ENCODE measurements at regions not wholly inside any gene's neighbourhood (a gene's known extent, or its start where the extent isn't known, plus 50 kb on each side); places are given as distances from the start of the nearest gene placed in this dataset.

- no peak for DNase-seq (ENCODE audit: low read depth in 1 of 2, low spot score in 1 of 2)
- TF ChIP-seq JUND (IDR thresholded peaks at IDR 0.05; ENCODE audit: low read depth) = no peak
- in situ Hi-C loops (cut with HindIII; ENCODE audit: low pct_unique_long_range_greater_than_20kb, low sequenced_read_pairs) = no loop called here
Measured at GRCh38 chr14:44778604-44779003, 183.1 kb downstream of the KLHL28 start.

GRCh38 chr14:44777584-44777983 is 184.2 kb downstream of the KLHL28 start:
- no peak for DNase-seq (ENCODE audit: low read depth in 1 of 2, low spot score in 1 of 2)
- in situ Hi-C loops (cut with HindIII; ENCODE audit: low pct_unique_long_range_greater_than_20kb, low sequenced_read_pairs) = no loop called here
- no peak for TF ChIP-seq JUND (IDR thresholded peaks at IDR 0.05; ENCODE audit: low read depth)

GRCh38 chr14:44775248-44775647 is 186.5 kb downstream of the KLHL28 start:
- in situ Hi-C loops (cut with HindIII; ENCODE audit: low pct_unique_long_range_greater_than_20kb, low sequenced_read_pairs) = no loop called here
- TF ChIP-seq JUND (IDR thresholded peaks at IDR 0.05; ENCODE audit: low read depth) = no peak
- no peak for DNase-seq (ENCODE audit: low read depth in 1 of 2, low spot score in 1 of 2)

GRCh38 chr14:44774396-44774795 is 187.4 kb downstream of the KLHL28 start:
- no peak for DNase-seq (ENCODE audit: low read depth in 1 of 2, low spot score in 1 of 2)
- in situ Hi-C loops (cut with HindIII; ENCODE audit: low pct_unique_long_range_greater_than_20kb, low sequenced_read_pairs) = no loop called here
- no peak for TF ChIP-seq JUND (IDR thresholded peaks at IDR 0.05; ENCODE audit: low read depth)

- in situ Hi-C loops (cut with HindIII; ENCODE audit: low pct_unique_long_range_greater_than_20kb, low sequenced_read_pairs) = no loop called here
- TF ChIP-seq JUND (IDR thresholded peaks at IDR 0.05; ENCODE audit: low read depth) = peak; percentile 70; the same call in 1 of the 2 replicates
- peak in 1 of 2 experiments; percentile 84 for DNase-seq (ENCODE audit: low read depth in 1 of 2, low spot score in 1 of 2)
Measured at GRCh38 chr14:44771496-44771895, 190.3 kb downstream of the KLHL28 start.

GRCh38 chr14:44770201-44770600 is 191.5 kb downstream of the KLHL28 start:
- no peak for TF ChIP-seq JUND (IDR thresholded peaks at IDR 0.05; ENCODE audit: low read depth)
- in situ Hi-C loops (cut with HindIII; ENCODE audit: low pct_unique_long_range_greater_than_20kb, low sequenced_read_pairs) = no loop called here
- no peak for DNase-seq (ENCODE audit: low read depth in 1 of 2, low spot score in 1 of 2)

- no peak for TF ChIP-seq JUND (IDR thresholded peaks at IDR 0.05; ENCODE audit: low read depth)
- DNase-seq (ENCODE audit: low read depth in 1 of 2, low spot score in 1 of 2) = no peak
- in situ Hi-C loops (cut with HindIII; ENCODE audit: low pct_unique_long_range_greater_than_20kb, low sequenced_read_pairs) = no loop called here
Measured at GRCh38 chr14:44768935-44769334, 192.8 kb downstream of the KLHL28 start.

- no peak for DNase-seq (ENCODE audit: low read depth in 1 of 2, low spot score in 1 of 2)
- in situ Hi-C loops (cut with HindIII; ENCODE audit: low pct_unique_long_range_greater_than_20kb, low sequenced_read_pairs) = no loop called here
- TF ChIP-seq JUND (IDR thresholded peaks at IDR 0.05; ENCODE audit: low read depth) = no peak
Measured at GRCh38 chr14:44767646-44768173, 194.0 kb downstream of the KLHL28 start.

- TF ChIP-seq JUND (IDR thresholded peaks at IDR 0.05; ENCODE audit: low read depth) = no peak
- DNase-seq (ENCODE audit: low read depth in 1 of 2, low spot score in 1 of 2) = no peak
- in situ Hi-C loops (cut with HindIII; ENCODE audit: low pct_unique_long_range_greater_than_20kb, low sequenced_read_pairs) = no loop called here
Measured at GRCh38 chr14:44766285-44766684, 195.5 kb downstream of the KLHL28 start.

GRCh38 chr14:44763356-44763755 is 198.4 kb downstream of the KLHL28 start:
- in situ Hi-C loops (cut with HindIII; ENCODE audit: low pct_unique_long_range_greater_than_20kb, low sequenced_read_pairs) = no loop called here
- TF ChIP-seq JUND (IDR thresholded peaks at IDR 0.05; ENCODE audit: low read depth) = no peak
- DNase-seq (ENCODE audit: low read depth in 1 of 2, low spot score in 1 of 2) = no peak

- DNase-seq (ENCODE audit: low read depth in 1 of 2, low spot score in 1 of 2) = no peak
- in situ Hi-C loops (cut with HindIII; ENCODE audit: low pct_unique_long_range_greater_than_20kb, low sequenced_read_pairs) = no loop called here
Measured at GRCh38 chr14:44759277-44759676, 202.5 kb downstream of the KLHL28 start.

GRCh38 chr14:44756554-44756953 is 205.2 kb downstream of the KLHL28 start:
- no peak for TF ChIP-seq JUND (IDR thresholded peaks at IDR 0.05; ENCODE audit: low read depth)
- no peak for DNase-seq (ENCODE audit: low read depth in 1 of 2, low spot score in 1 of 2)
- in situ Hi-C loops (cut with HindIII; ENCODE audit: low pct_unique_long_range_greater_than_20kb, low sequenced_read_pairs) = no loop called here

More at GRCh38 chr14:44759277-44759676, 202.5 kb downstream of the KLHL28 start:
- TF ChIP-seq JUND (IDR thresholded peaks at IDR 0.05; ENCODE audit: low read depth) = no peak

- TF ChIP-seq JUND (IDR thresholded peaks at IDR 0.05; ENCODE audit: low read depth) = no peak
- in situ Hi-C loops (cut with HindIII; ENCODE audit: low pct_unique_long_range_greater_than_20kb, low sequenced_read_pairs) = no loop called here
- no peak for DNase-seq (ENCODE audit: low read depth in 1 of 2, low spot score in 1 of 2)
Measured at GRCh38 chr14:44745371-44745770, 216.4 kb downstream of the KLHL28 start.

GRCh38 chr14:44742202-44742601 is 219.5 kb downstream of the KLHL28 start:
- in situ Hi-C loops (cut with HindIII; ENCODE audit: low pct_unique_long_range_greater_than_20kb, low sequenced_read_pairs) = no loop called here
- no peak for DNase-seq (ENCODE audit: low read depth in 1 of 2, low spot score in 1 of 2)
- no peak for TF ChIP-seq JUND (IDR thresholded peaks at IDR 0.05; ENCODE audit: low read depth)

All from T47D (cell line).